Thyroid gland (tissue), 4 donors: ENCODE measurements at regions not wholly inside any gene's neighbourhood (a gene's known extent, or its start where the extent isn't known, plus 50 kb on each side); places are given as distances from the start of the nearest gene placed in this dataset.

Experiments
- DNase-seq, 2 donors: peaks; one replicate each; pipeline ENCODE4 v3.0.0-alpha.2; 2019
- H3K27ac ChIP-seq, 3 donors: fragments of 200-600 bp; sonication (generic); 1 replicate in 2 of 3; 2 replicates in 1 of 3; pipeline ENCODE4 v1.5.1; 2016 to 2019; ENCODE audit warnings: mild to moderate bottlenecking in 1 of 3, moderate library complexity in 1 of 3
- H3K27me3 ChIP-seq: fragments of 200-600 bp; sonication (generic); one replicate; pipeline ENCODE4 v1.5.1; 2019
- H3K36me3 ChIP-seq, 2 donors: fragments of 200-600 bp; sonication (generic); one replicate each; pipeline ENCODE4 v1.5.1; 2016 to 2019
- H3K4me1 ChIP-seq, 2 donors: fragments of 200-600 bp; sonication (generic); one replicate each; pipeline ENCODE4 v1.5.1; 2017 to 2019
- H3K4me3 ChIP-seq, 3 donors: fragments of 200-600 bp; sonication (generic); replicated peaks in 1 of 3; 1 replicate in 2 of 3; 2 replicates in 1 of 3; pipeline ENCODE4 v1.5.1; 2016; ENCODE audit warnings: mild to moderate bottlenecking in 1 of 3
- H3K9me3 ChIP-seq: fragments of 200-600 bp; sonication (generic); one replicate; pipeline ENCODE4 v1.5.1; 2017
- CTCF ChIP-seq, 6 experiments: fragments of 200-600 bp in 3 of 6; fragments of 450-650 bp in 3 of 6; sonication (generic) in 3 of 6; IDR thresholded peaks; one replicate each; pipeline ENCODE4 v1.5.1; 2016 to 2019; ENCODE audit warnings: antibody characterized with exemption in 6 of 6, mild to moderate bottlenecking in 2 of 6, inconsistent platforms in 1 of 6, moderate library complexity in 1 of 6
- POLR2A ChIP-seq, 2 donors: fragments of 450-650 bp; IDR thresholded peaks; one replicate each; pipeline ENCODE4 v1.6.1; 2017; ENCODE audit warnings: antibody characterized with exemption in 2 of 2, mild to moderate bottlenecking in 2 of 2, moderate library complexity in 1 of 2
- WGBS, 2 donors: methylation state at CpG; one replicate each; pipeline ENCODE4 v1.1.5; 2017; 5-methylcytosine and 5-hydroxymethylcytosine counted together
- intact Hi-C: fragments of 100-400 bp; cut with DNase I; formaldehyde crosslinking; loops from one replicate; pipeline ENCODE4 v1.15.1; 2023

- intact Hi-C loops = no loop called here
- TF ChIP-seq CTCF (IDR thresholded peaks at IDR 0.05) (peak in 2 of 6 experiments; percentile 17 to 19), POLR2A (IDR thresholded peaks at IDR 0.05) (no peak)
- H3K36me3 ChIP-seq = no peaks in the 10 kb centered on the region
- 84 to 85% methylated on average over 9 to 10 of the region's 10 CpGs for WGBS, 2 donors
- no peaks in the 10 kb centered on the region for H3K9me3 ChIP-seq
- H3K4me1 ChIP-seq = no peaks in the 10 kb centered on the region
- H3K4me3 ChIP-seq = no peak overlapping the region
- no peaks in the 10 kb centered on the region for H3K27me3 ChIP-seq
- no peak overlapping the region for H3K27ac ChIP-seq
- no peak for DNase-seq
Observed at GRCh38 chr1:22317231-22317919, 134.3 kb upstream of the ZBTB40 start.

GRCh38 chr1:22317920-22318243 is 133.8 kb upstream of the ZBTB40 start:
- no peak for DNase-seq
- H3K27ac ChIP-seq = no peak overlapping the region
- no peaks in the 10 kb centered on the region for H3K27me3 ChIP-seq
- intact Hi-C loops = no loop called here
- no peak for TF ChIP-seq CTCF (IDR thresholded peaks at IDR 0.05)
- TF ChIP-seq POLR2A (IDR thresholded peaks at IDR 0.05) = no peak
- 86 to 88% methylated on average over 3 of the region's 3 CpGs for WGBS, 2 donors
- H3K9me3 ChIP-seq = no peaks in the 10 kb centered on the region
- no peaks in the 10 kb centered on the region for H3K4me1 ChIP-seq
- no peak overlapping the region for H3K4me3 ChIP-seq
- H3K36me3 ChIP-seq = no peaks in the 10 kb centered on the region

GRCh38 chr1:22318279-22318981 is 133.2 kb upstream of the ZBTB40 start:
- Histone ChIP-seq H3K9me3 (no peaks in the 10 kb centered on the region), H3K27me3 (no peaks in the 10 kb centered on the region), H3K36me3 (no peaks in the 10 kb centered on the region), H3K4me3 (no peak overlapping the region), H3K4me1 (no peaks in the 10 kb centered on the region), H3K27ac (no peak overlapping the region)
- 43% methylated on average over 9 to 14 of the region's 24 CpGs for WGBS, 2 donors
- intact Hi-C loops = no loop called here
- TF ChIP-seq POLR2A (IDR thresholded peaks at IDR 0.05) = no peak
- no peak for TF ChIP-seq CTCF (IDR thresholded peaks at IDR 0.05)
- DNase-seq = no peak

GRCh38 chr1:22319608-22320007 is 132.0 kb upstream of the ZBTB40 start:
- H3K4me1 ChIP-seq = no peaks in the 10 kb centered on the region
- whole genome bisulfite sequencing, 2 donors = 81 to 83% methylated on average over 5 of the region's 5 CpGs
- DNase-seq = no peak
- TF ChIP-seq CTCF (IDR thresholded peaks at IDR 0.05) = no peak
- TF ChIP-seq POLR2A (IDR thresholded peaks at IDR 0.05) = no peak
- no peaks in the 10 kb centered on the region for H3K9me3 ChIP-seq
- H3K27ac ChIP-seq = no peak overlapping the region
- H3K27me3 ChIP-seq = no peaks in the 10 kb centered on the region
- intact Hi-C loops = no loop called here
- H3K4me3 ChIP-seq = no peak overlapping the region
- no peaks in the 10 kb centered on the region for H3K36me3 ChIP-seq

- H3K4me1 ChIP-seq = no peaks in the 10 kb centered on the region
- TF ChIP-seq POLR2A (IDR thresholded peaks at IDR 0.05) (no peak), CTCF (IDR thresholded peaks at IDR 0.05) (no peak)
- H3K9me3 ChIP-seq = no peaks in the 10 kb centered on the region
- WGBS, 2 donors = 72 to 78% methylated on average over 9 of the region's 9 CpGs
- no peak overlapping the region for H3K4me3 ChIP-seq
- H3K27me3 ChIP-seq = no peaks in the 10 kb centered on the region
- no peak for DNase-seq
- intact Hi-C loops = no loop called here
- H3K27ac ChIP-seq = no peak overlapping the region
- H3K36me3 ChIP-seq = no peaks in the 10 kb centered on the region
Observed at GRCh38 chr1:22320587-22321344, 130.9 kb upstream of the ZBTB40 start.
